ENCODE measurements at regions not wholly inside any gene's neighbourhood (a gene's known extent, or its start where the extent isn't known, plus 50 kb on each side); places are given as distances from the start of the nearest gene placed in this dataset.
"Not testable (repeated sequence)": the region's sequence is repeated elsewhere in the genome, so short reads cannot be mapped to it uniquely, and the experiment has no call there.

DNA sequence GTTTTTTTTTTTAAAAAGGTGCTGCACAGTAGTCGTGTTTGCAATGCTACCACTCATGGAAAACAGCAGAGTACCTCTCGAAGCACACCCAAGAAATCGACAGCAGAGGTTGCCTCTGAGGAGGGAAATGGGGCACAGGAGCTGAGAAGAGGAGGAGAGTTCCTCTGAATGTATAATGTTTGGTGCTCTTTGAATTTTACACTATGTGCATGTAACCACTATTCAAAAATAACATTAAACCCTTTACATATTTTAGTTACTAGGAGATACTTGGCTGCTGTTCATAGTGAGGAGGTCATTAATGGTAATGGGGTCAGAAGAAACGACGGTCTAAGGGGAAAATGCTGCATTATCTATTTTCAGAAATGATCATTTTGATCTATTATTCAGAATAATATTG, 129.4 kb upstream of the CLEC14A start:
- DNase-seq (ENCODE audit: low read depth): no peak
- TF ChIP-seq, protein P1, sequence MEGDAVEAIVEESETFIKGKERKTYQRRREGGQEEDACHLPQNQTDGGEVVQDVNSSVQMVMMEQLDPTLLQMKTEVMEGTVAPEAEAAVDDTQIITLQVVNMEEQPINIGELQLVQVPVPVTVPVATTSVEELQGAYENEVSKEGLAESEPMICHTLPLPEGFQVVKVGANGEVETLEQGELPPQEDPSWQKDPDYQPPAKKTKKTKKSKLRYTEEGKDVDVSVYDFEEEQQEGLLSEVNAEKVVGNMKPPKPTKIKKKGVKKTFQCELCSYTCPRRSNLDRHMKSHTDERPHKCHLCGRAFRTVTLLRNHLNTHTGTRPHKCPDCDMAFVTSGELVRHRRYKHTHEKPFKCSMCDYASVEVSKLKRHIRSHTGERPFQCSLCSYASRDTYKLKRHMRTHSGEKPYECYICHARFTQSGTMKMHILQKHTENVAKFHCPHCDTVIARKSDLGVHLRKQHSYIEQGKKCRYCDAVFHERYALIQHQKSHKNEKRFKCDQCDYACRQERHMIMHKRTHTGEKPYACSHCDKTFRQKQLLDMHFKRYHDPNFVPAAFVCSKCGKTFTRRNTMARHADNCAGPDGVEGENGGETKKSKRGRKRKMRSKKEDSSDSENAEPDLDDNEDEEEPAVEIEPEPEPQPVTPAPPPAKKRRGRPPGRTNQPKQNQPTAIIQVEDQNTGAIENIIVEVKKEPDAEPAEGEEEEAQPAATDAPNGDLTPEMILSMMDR (IDR thresholded peaks at IDR 0.05; ENCODE audit: insufficient read depth, low read depth, low read length): no peak
- no peak overlapping the region for H3K4me3 ChIP-seq (ENCODE audit: low read depth, low read length)

DNA sequence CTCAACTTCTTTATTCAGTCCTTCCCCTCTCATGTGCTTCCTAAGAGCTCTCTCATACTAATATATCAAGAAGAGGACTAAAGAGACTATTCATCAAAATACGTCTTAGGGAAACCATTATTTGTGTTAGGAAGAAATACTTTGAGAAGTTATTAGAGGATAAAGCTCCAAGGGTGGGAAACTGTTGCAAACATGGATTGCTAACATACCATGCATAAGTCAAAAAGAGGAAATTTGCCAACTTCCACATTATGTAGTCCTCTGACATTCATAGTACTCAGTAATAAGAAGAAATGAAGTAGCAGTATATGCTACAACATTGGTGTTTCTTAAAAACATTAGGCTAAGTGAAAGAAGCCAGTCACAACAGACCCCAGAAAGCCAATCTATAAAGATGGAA, 128.8 kb upstream of the CLEC14A start:
- TF ChIP-seq, protein P1 (IDR thresholded peaks at IDR 0.05; ENCODE audit: insufficient read depth, low read depth, low read length): no peak
- no peak for DNase-seq (ENCODE audit: low read depth)
- H3K4me3 ChIP-seq (ENCODE audit: low read depth, low read length): no peak overlapping the region

DNA sequence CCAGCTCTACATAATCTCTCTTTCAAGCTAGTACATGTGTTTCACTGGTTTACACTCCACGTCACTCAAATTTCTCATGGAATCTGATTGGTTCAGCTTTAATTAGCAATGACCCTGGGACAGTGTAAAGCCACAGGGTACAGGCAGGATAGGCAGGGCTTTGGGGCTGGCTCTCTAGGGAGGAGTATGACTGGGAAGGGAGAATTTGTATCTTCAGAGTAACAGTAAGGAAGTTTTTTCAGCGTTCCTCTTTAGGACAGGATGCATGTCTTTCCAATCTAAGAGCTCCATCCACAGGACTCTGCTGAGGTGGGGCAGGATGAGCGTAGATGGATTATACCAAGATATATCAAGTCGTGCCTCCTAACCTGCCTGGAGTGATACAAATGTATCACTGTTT, 112.0 kb upstream of the CLEC14A start:
- no peak overlapping the region for H3K4me3 ChIP-seq (ENCODE audit: low read depth, low read length)
- TF ChIP-seq, protein P1 (IDR thresholded peaks at IDR 0.05; ENCODE audit: insufficient read depth, low read depth, low read length): no peak
- no peak for DNase-seq (ENCODE audit: low read depth)

DNA sequence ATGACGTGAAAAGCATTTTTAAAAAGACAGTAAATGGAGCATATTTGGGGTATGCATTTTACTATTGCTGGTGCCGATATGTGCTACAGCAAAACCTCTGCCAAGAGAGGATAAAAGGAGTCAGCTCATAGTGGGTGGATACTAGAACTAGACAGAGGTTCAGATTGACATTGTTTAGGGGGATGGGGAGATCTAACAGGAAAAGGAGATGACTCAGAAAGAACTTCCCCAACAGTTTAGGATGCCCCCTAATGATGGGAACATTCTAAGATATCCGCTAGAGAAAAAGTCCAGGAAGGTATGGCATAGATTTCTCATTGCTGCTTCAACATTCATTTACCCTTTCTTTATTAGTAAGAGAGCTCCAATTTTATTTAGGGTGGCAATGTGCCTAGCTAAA, 110.5 kb upstream of the CLEC14A start:
- H3K4me3 ChIP-seq (ENCODE audit: low read depth, low read length): no peak overlapping the region
- no peak for DNase-seq (ENCODE audit: low read depth)
- TF ChIP-seq, protein P1 (IDR thresholded peaks at IDR 0.05; ENCODE audit: insufficient read depth, low read depth, low read length): no peak

DNA sequence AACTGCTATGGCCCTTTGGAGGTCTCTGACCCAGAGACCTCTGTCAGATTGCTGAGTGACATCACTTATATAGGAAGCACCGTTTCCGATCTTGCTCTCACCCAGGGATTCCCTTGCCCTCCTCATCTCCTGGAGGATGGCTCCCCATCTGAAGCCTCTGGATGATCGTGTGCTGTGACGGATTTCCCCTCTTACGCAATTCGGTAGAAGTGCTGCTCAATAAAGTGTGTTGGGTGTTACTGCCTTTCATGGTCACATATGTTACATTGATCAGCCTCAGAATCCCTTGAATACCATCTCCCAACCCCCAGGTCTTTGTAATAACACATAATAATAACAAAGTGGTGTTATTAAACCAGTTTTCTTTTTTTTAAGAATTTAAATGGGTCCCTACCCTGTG, 107.3 kb upstream of the CLEC14A start:
- TF ChIP-seq, protein P1 (IDR thresholded peaks at IDR 0.05; ENCODE audit: insufficient read depth, low read depth, low read length): no peak
- DNase-seq (ENCODE audit: low read depth): no peak
- no peak overlapping the region for H3K4me3 ChIP-seq (ENCODE audit: low read depth, low read length)

DNA sequence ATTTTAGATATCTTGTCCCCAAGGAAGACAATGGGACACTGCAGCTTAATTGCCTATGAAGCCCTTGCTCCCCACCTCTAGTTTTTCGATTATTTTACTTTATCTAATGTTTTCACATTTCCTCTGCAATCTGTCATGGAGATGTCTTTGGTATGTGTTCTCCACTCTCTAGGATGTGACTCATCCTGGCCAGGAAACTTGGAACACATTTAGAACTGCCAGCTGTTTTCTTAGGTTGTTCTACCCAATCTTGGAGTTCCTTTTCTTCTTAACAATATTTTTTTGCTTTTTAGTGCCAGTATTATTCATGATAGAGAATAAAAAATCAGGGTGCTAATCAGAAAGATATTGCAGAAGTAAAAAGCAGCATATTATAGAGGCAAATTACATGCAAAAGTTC, 101.7 kb upstream of the CLEC14A start:
- no peak overlapping the region for H3K4me3 ChIP-seq (ENCODE audit: low read depth, low read length)
- DNase-seq (ENCODE audit: low read depth): peak; percentile 75
- TF ChIP-seq, protein P1 (IDR thresholded peaks at IDR 0.05; ENCODE audit: insufficient read depth, low read depth, low read length): no peak

DNA sequence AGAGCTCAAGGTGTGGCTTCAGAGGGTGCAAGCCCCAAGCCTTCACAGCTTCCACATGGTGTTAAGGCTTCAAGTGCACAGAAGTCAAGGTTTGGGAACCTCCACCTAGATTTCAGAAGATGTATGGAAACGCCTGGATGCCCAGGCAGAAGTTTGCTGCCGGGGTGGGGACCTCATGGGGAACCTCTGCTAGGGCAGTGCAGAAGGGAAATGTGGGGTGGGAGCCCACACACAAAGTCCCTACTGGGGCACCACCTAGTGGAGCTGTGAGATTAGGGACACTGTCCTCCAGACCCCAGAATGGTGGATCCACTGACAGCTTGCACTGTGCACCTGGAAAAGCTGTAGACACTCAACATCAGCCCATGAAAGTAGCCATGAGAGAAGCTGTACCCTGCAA, 99.6 kb upstream of the CLEC14A start:
- DNase-seq (ENCODE audit: low read depth); H3K4me3 ChIP-seq (ENCODE audit: low read depth, low read length): not testable (repeated sequence)
